Neural crest cell (in vitro differentiated cells): ENCODE measurements at regions not wholly inside any gene's neighbourhood (a gene's known extent, or its start where the extent isn't known, plus 50 kb on each side); places are given as distances from the start of the nearest gene placed in this dataset.
A peak's percentile ranks its signal among the peaks of the same experiment; 100 is the strongest.

ENCODE experiments used
- DNase-seq: peaks from one replicate; pipeline ENCODE4 v3.0.0; 2021; ENCODE audit warnings: low read depth, mixed read lengths, low spot score
- H3K27ac Mint-ChIP-seq: one replicate; pipeline ENCODE4 v1.8.0; 2021; ENCODE audit warnings: mild to moderate bottlenecking, mixed read lengths; ENCODE audit not compliant: unreplicated experiment
- H3K27me3 Mint-ChIP-seq: 2 replicates; pipeline ENCODE4 v1.8.0; 2021; ENCODE audit warnings: low read depth, mild to moderate bottlenecking, mixed read lengths
- H3K36me3 Mint-ChIP-seq: 2 replicates; pipeline ENCODE4 v1.8.0; 2021; ENCODE audit warnings: low read depth, mild to moderate bottlenecking, mixed read lengths
- H3K4me1 Mint-ChIP-seq: 2 replicates; pipeline ENCODE4 v1.8.0; 2021; ENCODE audit warnings: mixed read lengths
- H3K4me3 Mint-ChIP-seq: one replicate; pipeline ENCODE4 v1.8.0; 2021; ENCODE audit warnings: mild to moderate bottlenecking, mixed read lengths
- H3K9me3 Mint-ChIP-seq: 2 replicates; pipeline ENCODE4 v1.8.0; 2021; ENCODE audit warnings: mixed read lengths
- TF ChIP-seq, protein P1 (sequence below): fragments of 200-600 bp; sonication (generic); conservative IDR thresholded peaks from 2 replicates; pipeline ENCODE4 v1.5.0; 2021; ENCODE audit warnings: antibody characterized with exemption, mild to moderate bottlenecking

DNA sequence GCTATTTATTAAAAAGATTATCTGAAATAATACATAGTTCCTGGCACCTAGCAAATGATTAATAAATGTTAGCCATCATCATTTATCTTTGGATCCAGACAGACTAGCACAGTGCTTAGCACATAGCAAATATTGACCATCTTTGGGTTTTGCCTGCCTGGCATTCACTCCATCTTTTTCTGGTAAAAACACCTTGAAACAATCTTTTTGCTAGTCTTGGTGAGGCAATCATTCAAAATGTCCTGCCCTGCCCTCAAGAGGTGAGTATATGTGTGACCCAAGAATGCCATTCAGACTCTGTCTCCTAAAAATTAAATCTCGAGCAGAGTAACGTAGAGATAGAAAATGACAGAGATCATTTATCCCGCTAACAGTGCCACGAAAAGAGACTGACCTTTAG, 78.3 kb upstream of the ZNF280D start:
- H3K27ac Mint-ChIP-seq = no peak overlapping the region
- H3K27me3 Mint-ChIP-seq = no peaks in the 10 kb centered on the region
- no peaks in the 10 kb centered on the region for H3K4me1 Mint-ChIP-seq
- H3K9me3 Mint-ChIP-seq = peaks cover 23% of the 10 kb centered on the region
- peaks cover 16% of the 10 kb centered on the region for H3K36me3 Mint-ChIP-seq
- H3K4me3 Mint-ChIP-seq = no peak overlapping the region
- no peak for DNase-seq
- TF ChIP-seq, protein P1, sequence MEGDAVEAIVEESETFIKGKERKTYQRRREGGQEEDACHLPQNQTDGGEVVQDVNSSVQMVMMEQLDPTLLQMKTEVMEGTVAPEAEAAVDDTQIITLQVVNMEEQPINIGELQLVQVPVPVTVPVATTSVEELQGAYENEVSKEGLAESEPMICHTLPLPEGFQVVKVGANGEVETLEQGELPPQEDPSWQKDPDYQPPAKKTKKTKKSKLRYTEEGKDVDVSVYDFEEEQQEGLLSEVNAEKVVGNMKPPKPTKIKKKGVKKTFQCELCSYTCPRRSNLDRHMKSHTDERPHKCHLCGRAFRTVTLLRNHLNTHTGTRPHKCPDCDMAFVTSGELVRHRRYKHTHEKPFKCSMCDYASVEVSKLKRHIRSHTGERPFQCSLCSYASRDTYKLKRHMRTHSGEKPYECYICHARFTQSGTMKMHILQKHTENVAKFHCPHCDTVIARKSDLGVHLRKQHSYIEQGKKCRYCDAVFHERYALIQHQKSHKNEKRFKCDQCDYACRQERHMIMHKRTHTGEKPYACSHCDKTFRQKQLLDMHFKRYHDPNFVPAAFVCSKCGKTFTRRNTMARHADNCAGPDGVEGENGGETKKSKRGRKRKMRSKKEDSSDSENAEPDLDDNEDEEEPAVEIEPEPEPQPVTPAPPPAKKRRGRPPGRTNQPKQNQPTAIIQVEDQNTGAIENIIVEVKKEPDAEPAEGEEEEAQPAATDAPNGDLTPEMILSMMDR = no peak

DNA sequence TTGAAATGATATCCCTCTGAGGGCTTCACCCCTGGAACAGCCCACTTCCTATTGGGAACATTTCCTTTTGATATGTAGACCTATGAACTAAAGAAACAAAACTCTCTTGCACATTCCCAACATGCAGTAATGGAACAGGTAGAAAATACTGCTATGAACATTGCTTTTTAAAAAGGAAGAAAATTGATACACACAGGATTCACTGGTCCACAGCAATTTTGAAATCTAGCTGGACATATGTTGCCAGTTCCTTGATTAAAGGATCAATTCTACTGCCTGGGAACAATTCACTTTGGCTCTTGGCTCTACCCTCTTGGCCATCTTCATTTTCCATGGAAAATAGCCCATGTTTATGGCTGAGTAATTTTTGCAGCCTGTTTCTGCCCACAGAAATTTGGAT, 74.9 kb upstream of the ZNF280D start:
- H3K36me3 Mint-ChIP-seq = peaks cover 16% of the 10 kb centered on the region
- H3K27me3 Mint-ChIP-seq = no peaks in the 10 kb centered on the region
- peaks cover 8% of the 10 kb centered on the region for H3K4me1 Mint-ChIP-seq
- no peak overlapping the region for H3K4me3 Mint-ChIP-seq
- TF ChIP-seq, protein P1 = no peak
- H3K27ac Mint-ChIP-seq = no peak overlapping the region
- DNase-seq = no peak
- H3K9me3 Mint-ChIP-seq = peaks cover 23% of the 10 kb centered on the region

DNA sequence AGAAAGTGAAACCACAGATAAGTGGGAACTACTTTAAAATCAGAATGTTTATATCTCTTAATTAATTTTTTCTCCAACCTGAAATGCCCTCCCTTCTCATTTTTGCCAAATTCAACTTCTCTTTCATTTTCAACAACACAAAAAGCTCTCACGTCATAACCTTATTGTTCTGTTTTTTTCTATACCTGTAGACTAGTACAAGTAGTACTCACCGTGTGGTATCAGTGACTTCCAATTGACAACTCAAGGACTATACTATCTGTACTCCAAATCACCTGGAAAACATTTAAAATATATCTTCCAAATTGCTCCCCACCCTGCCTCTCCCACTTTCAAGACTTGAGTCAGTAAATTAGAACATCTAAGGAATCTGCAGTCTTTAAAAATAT, 72.8 kb upstream of the ZNF280D start:
- Mint-ChIP-seq H3K4me3 (no peak overlapping the region), H3K4me1 (peaks cover 8% of the 10 kb centered on the region), H3K27ac (peak overlapping the region; percentile 65)

DNA sequence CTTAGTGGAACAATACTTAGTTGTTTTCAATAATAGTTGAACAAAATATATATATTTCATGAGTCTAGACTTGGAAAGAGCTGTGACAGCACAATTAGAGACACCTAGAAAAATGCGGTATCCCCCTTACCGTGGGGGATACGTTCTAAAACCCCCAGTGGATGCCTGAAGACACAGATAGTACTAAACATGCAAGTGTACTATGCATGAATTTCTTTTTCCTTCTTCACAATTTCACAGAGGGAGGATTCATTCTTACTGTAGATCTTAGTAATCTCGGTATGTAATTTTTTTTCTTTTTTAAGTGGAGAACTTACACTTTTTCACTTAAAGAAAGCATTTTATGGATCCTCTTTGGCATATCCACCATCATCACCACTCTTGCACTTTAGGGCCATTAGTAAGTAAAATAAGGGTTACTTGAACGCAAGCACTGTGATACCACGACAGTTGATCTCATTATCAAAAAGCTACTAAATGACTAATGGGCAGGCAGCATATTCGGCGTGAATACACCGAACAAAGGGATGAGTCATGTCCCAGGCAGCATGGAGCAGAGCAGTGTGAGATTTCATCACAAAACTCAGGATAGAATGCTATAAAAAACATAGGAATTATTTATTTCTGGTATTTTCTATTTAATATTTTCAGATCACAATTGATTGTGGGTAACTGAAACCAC, 72.3 kb upstream of the ZNF280D start:
- Mint-ChIP-seq H3K4me1 (peaks cover 8% of the 10 kb centered on the region), H3K4me3 (no peak overlapping the region), H3K27me3 (no peaks in the 10 kb centered on the region), H3K9me3 (peaks cover 19% of the 10 kb centered on the region), H3K27ac (no peak overlapping the region), H3K36me3 (peaks cover 11% of the 10 kb centered on the region)
- TF ChIP-seq, protein P1 = no peak
- no peak for DNase-seq

More for the DNA sequence above, 72.8 kb upstream of the ZNF280D start:
- TF ChIP-seq, protein P1 = no peak
- Mint-ChIP-seq H3K9me3 (peaks cover 23% of the 10 kb centered on the region), H3K27me3 (no peaks in the 10 kb centered on the region), H3K36me3 (peaks cover 16% of the 10 kb centered on the region)
- DNase-seq = no peak

DNA sequence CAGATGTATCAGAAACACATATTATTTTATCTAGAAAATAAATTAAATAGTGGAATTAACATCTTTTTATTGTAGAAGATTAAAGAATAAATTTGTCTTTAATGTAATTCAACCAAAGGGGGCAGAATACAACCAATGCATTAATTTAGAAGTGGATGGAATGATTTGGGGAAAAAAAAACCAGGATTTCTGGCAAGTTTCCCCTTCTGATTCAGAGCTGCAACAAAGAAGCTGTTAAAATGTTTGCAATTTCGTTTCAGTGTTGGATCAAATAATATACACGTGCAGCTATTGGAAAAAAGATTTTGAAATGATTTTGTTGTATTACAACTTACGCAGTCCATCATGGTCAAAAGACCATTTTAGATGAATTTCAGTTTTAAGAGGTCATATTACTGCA, 71.6 kb upstream of the ZNF280D start:
- peaks cover 19% of the 10 kb centered on the region for H3K9me3 Mint-ChIP-seq
- H3K36me3 Mint-ChIP-seq = peaks cover 11% of the 10 kb centered on the region
- TF ChIP-seq, protein P1 = no peak
- H3K4me3 Mint-ChIP-seq = no peak overlapping the region
- peaks cover 8% of the 10 kb centered on the region for H3K4me1 Mint-ChIP-seq
- no peak overlapping the region for H3K27ac Mint-ChIP-seq
- DNase-seq = no peak
- no peaks in the 10 kb centered on the region for H3K27me3 Mint-ChIP-seq
